Stimulated activated naive B cell treated with anti-CD40 and anti-IgM and Interleukin-4, amounts not matched to agents 10 μg/mL and 1 μg/mL and 100 μg/mL, for 72 hours (primary cell): ENCODE measurements at regions not wholly inside any gene's neighbourhood (a gene's known extent, or its start where the extent isn't known, plus 50 kb on each side); places are given as distances from the start of the nearest gene placed in this dataset.
A peak's percentile ranks its signal among the peaks of the same experiment; 100 is the strongest.

Experiments used
- ATAC-seq, 2 donors: fragments of 150-1000 bp; cut with Tn5 transposase; replicated peaks; 2 replicates each; pipeline ENCODE4 v1.10.0; 2021; ENCODE audit warnings: moderate library complexity in 1 of 2
- DNase-seq: peaks from one replicate; pipeline ENCODE4 v3.0.0; 2021
- H3K27ac Mint-ChIP-seq: one replicate; pipeline ENCODE4 v1.8.0; 2022; ENCODE audit warnings: mild to moderate bottlenecking, mixed read lengths
- H3K27me3 Mint-ChIP-seq, 2 donors: one replicate each; pipeline ENCODE4 v1.8.0; 2022; ENCODE audit warnings: mixed read lengths in 2 of 2
- H3K36me3 Mint-ChIP-seq, 2 donors: one replicate each; pipeline ENCODE4 v1.8.0; 2022; ENCODE audit warnings: mixed read lengths in 2 of 2, mild to moderate bottlenecking in 1 of 2
- H3K4me1 Mint-ChIP-seq, 2 donors: one replicate each; pipeline ENCODE4 v1.8.0; 2022; ENCODE audit warnings: mixed read lengths in 2 of 2, mild to moderate bottlenecking in 1 of 2
- H3K4me3 Mint-ChIP-seq, 2 donors: one replicate each; pipeline ENCODE4 v1.8.0; 2022; ENCODE audit warnings: mild to moderate bottlenecking in 2 of 2, mixed read lengths in 2 of 2, moderate library complexity in 1 of 2
- H3K9me3 Mint-ChIP-seq, 2 donors: one replicate each; pipeline ENCODE4 v1.8.0; 2022; ENCODE audit warnings: mixed read lengths in 2 of 2, mild to moderate bottlenecking in 1 of 2

GRCh38 chr11:41985799-41986198 is 526.3 kb upstream of the LRRC4C start:
- no peak for DNase-seq
- ATAC-seq: no peak
- Mint-ChIP-seq H3K4me1 (no peaks in the 10 kb centered on the region), H3K27me3 (no peaks in the 10 kb centered on the region), H3K4me3 (no peak overlapping the region), H3K9me3 (peaks cover 0 to 4% of the 10 kb centered on the region in 2 donors), H3K36me3 (no peaks in the 10 kb centered on the region), H3K27ac (no peak overlapping the region)

GRCh38 chr11:41988951-41989572 is 529.6 kb upstream of the LRRC4C start:
- Mint-ChIP-seq H3K4me1 (no peaks in the 10 kb centered on the region), H3K27ac (no peak overlapping the region), H3K27me3 (no peaks in the 10 kb centered on the region), H3K9me3 (peaks cover 0 to 3% of the 10 kb centered on the region in 2 donors), H3K36me3 (no peaks in the 10 kb centered on the region), H3K4me3 (no peak overlapping the region)
- no peak for ATAC-seq
- no peak for DNase-seq

GRCh38 chr11:41989823-41990380 is 530.5 kb upstream of the LRRC4C start:
- H3K4me1 Mint-ChIP-seq: no peaks in the 10 kb centered on the region
- H3K9me3 Mint-ChIP-seq: peaks cover 2 to 6% of the 10 kb centered on the region in 2 donors
- no peak overlapping the region for H3K4me3 Mint-ChIP-seq
- no peaks in the 10 kb centered on the region for H3K36me3 Mint-ChIP-seq
- H3K27ac Mint-ChIP-seq: no peak overlapping the region
- no peak for ATAC-seq
- DNase-seq: no peak
- H3K27me3 Mint-ChIP-seq: no peaks in the 10 kb centered on the region

GRCh38 chr11:41996533-41996932 is 537.1 kb upstream of the LRRC4C start:
- Mint-ChIP-seq H3K4me1 (no peaks in the 10 kb centered on the region), H3K36me3 (no peaks in the 10 kb centered on the region), H3K27me3 (no peaks in the 10 kb centered on the region), H3K9me3 (peaks cover 2 to 3% of the 10 kb centered on the region in 2 donors), H3K4me3 (no peak overlapping the region), H3K27ac (no peak overlapping the region)
- no peak for ATAC-seq
- DNase-seq: no peak

GRCh38 chr11:41997844-41998401 is 538.5 kb upstream of the LRRC4C start:
- Mint-ChIP-seq H3K9me3 (peaks cover 2 to 3% of the 10 kb centered on the region in 2 donors), H3K27ac (no peak overlapping the region), H3K4me1 (no peaks in the 10 kb centered on the region), H3K27me3 (no peaks in the 10 kb centered on the region), H3K4me3 (no peak overlapping the region), H3K36me3 (no peaks in the 10 kb centered on the region)
- ATAC-seq (no peak), DNase-seq (no peak)

GRCh38 chr11:41999066-41999465 is 539.6 kb upstream of the LRRC4C start:
- Mint-ChIP-seq H3K4me3 (no peak overlapping the region), H3K9me3 (peaks cover 2 to 3% of the 10 kb centered on the region in 2 donors), H3K27me3 (no peaks in the 10 kb centered on the region), H3K36me3 (no peaks in the 10 kb centered on the region), H3K27ac (no peak overlapping the region), H3K4me1 (no peaks in the 10 kb centered on the region)
- DNase-seq (no peak), ATAC-seq (no peak)

- DNase-seq: no peak
- no peak for ATAC-seq
These were observed 544.3 kb upstream of the LRRC4C start for GRCh38 chr11:42003801-42004200.

GRCh38 chr11:42006766-42007165 is 547.3 kb upstream of the LRRC4C start:
- H3K4me3 Mint-ChIP-seq: no peak overlapping the region
- peaks cover 4 to 6% of the 10 kb centered on the region in 2 donors for H3K9me3 Mint-ChIP-seq
- H3K27ac Mint-ChIP-seq: no peak overlapping the region
- H3K27me3 Mint-ChIP-seq: no peaks in the 10 kb centered on the region
- ATAC-seq: no peak
- no peaks in the 10 kb centered on the region for H3K36me3 Mint-ChIP-seq
- no peaks in the 10 kb centered on the region for H3K4me1 Mint-ChIP-seq
- DNase-seq: no peak

More at GRCh38 chr11:42003801-42004200, 544.3 kb upstream of the LRRC4C start:
- H3K27me3 Mint-ChIP-seq: no peaks in the 10 kb centered on the region
- no peak overlapping the region for H3K27ac Mint-ChIP-seq
- no peak overlapping the region for H3K4me3 Mint-ChIP-seq
- peaks cover 0 to 4% of the 10 kb centered on the region in 2 donors for H3K9me3 Mint-ChIP-seq
- no peaks in the 10 kb centered on the region for H3K36me3 Mint-ChIP-seq
- H3K4me1 Mint-ChIP-seq: no peaks in the 10 kb centered on the region

- H3K36me3 Mint-ChIP-seq: no peaks in the 10 kb centered on the region
- no peaks in the 10 kb centered on the region for H3K27me3 Mint-ChIP-seq
- H3K9me3 Mint-ChIP-seq: peaks cover 2 to 6% of the 10 kb centered on the region in 2 donors
- H3K27ac Mint-ChIP-seq: no peak overlapping the region
- H3K4me1 Mint-ChIP-seq: no peaks in the 10 kb centered on the region
- no peak for DNase-seq
- no peak overlapping the region for H3K4me3 Mint-ChIP-seq
- ATAC-seq: no peak
These were observed 552.8 kb upstream of the LRRC4C start for GRCh38 chr11:42012271-42012670.

GRCh38 chr11:42013656-42014201 is 554.3 kb upstream of the LRRC4C start:
- no peak overlapping the region for H3K4me3 Mint-ChIP-seq
- H3K9me3 Mint-ChIP-seq: peaks cover 0 to 6% of the 10 kb centered on the region in 2 donors
- no peaks in the 10 kb centered on the region for H3K27me3 Mint-ChIP-seq
- DNase-seq (no peak), ATAC-seq (peak in 1 of 2 donors; percentile 25)
- no peak overlapping the region for H3K27ac Mint-ChIP-seq
- H3K36me3 Mint-ChIP-seq: no peaks in the 10 kb centered on the region
- H3K4me1 Mint-ChIP-seq: no peaks in the 10 kb centered on the region

GRCh38 chr11:42021911-42022310 is 562.5 kb upstream of the LRRC4C start:
- Mint-ChIP-seq H3K9me3 (peaks cover 4 to 6% of the 10 kb centered on the region in 2 donors), H3K36me3 (no peaks in the 10 kb centered on the region), H3K4me1 (no peaks in the 10 kb centered on the region), H3K4me3 (no peak overlapping the region), H3K27ac (no peak overlapping the region), H3K27me3 (no peaks in the 10 kb centered on the region)
- ATAC-seq: no peak
- DNase-seq: no peak

- H3K4me3 Mint-ChIP-seq: no peak overlapping the region
- DNase-seq (no peak), ATAC-seq (no peak)
- peaks cover 10% of the 10 kb centered on the region in 2 donors for H3K9me3 Mint-ChIP-seq
- no peaks in the 10 kb centered on the region for H3K36me3 Mint-ChIP-seq
- no peaks in the 10 kb centered on the region for H3K27me3 Mint-ChIP-seq
- H3K4me1 Mint-ChIP-seq: no peaks in the 10 kb centered on the region
- no peak overlapping the region for H3K27ac Mint-ChIP-seq
These were observed 563.8 kb upstream of the LRRC4C start for GRCh38 chr11:42023267-42023666.

- Mint-ChIP-seq H3K27me3 (no peaks in the 10 kb centered on the region), H3K36me3 (no peaks in the 10 kb centered on the region), H3K4me3 (no peak overlapping the region), H3K4me1 (no peaks in the 10 kb centered on the region), H3K9me3 (peaks cover 9 to 10% of the 10 kb centered on the region in 2 donors), H3K27ac (no peak overlapping the region)
- ATAC-seq: no peak
- DNase-seq: no peak
These were observed 565.8 kb upstream of the LRRC4C start for GRCh38 chr11:42025121-42025803.

- H3K27ac Mint-ChIP-seq: no peak overlapping the region
- no peaks in the 10 kb centered on the region for H3K4me1 Mint-ChIP-seq
- no peaks in the 10 kb centered on the region for H3K27me3 Mint-ChIP-seq
- H3K4me3 Mint-ChIP-seq: no peak overlapping the region
- no peaks in the 10 kb centered on the region for H3K9me3 Mint-ChIP-seq
- no peak for ATAC-seq
- DNase-seq: no peak
- no peaks in the 10 kb centered on the region for H3K36me3 Mint-ChIP-seq
These were observed 575.4 kb upstream of the LRRC4C start for GRCh38 chr11:42034826-42035225.
